ENCODE measurements at regions not wholly inside any gene's neighbourhood (a gene's known extent, or its start where the extent isn't known, plus 50 kb on each side); places are given as distances from the start of the nearest gene placed in this dataset.
"Not testable (repeated sequence)": the region's sequence is repeated elsewhere in the genome, so short reads cannot be mapped to it uniquely, and the experiment has no call there.

- Histone ChIP-seq H3K27me3 (ENCODE audit: control insufficient read depth in 1 of 2, insufficient read depth in 2 of 2, low read length in 2 of 2) (no peaks in the 10 kb centered on the region), H3K4me3 (ENCODE audit: low read depth in 1 of 2, low read length in 2 of 2) (no peak overlapping the region), H3K36me3 (ENCODE audit: control insufficient read depth in 1 of 2, insufficient read depth in 2 of 2, low read length in 2 of 2) (no peaks in the 10 kb centered on the region), H3K4me1 (ENCODE audit: control insufficient read depth in 1 of 2, insufficient read depth in 2 of 2, low read length in 2 of 2) (no peaks in the 10 kb centered on the region), H3K9me3 (ENCODE audit: control insufficient read depth in 1 of 2, low read length in 2 of 2) (no peaks in the 10 kb centered on the region), H3K27ac (ENCODE audit: low read depth, low read length) (no peak overlapping the region), H3K9ac (ENCODE audit: low read depth in 1 of 2, low read length in 2 of 2) (no peak overlapping the region)
Observed at GRCh38 chr10:33031171-33031570, 73.1 kb upstream of the ITGB1 start.

GRCh38 chr10:33028515-33028914 lies 70.5 kb upstream of the ITGB1 start:
- not testable (repeated sequence) for H3K9me3 ChIP-seq (ENCODE audit: control insufficient read depth in 1 of 2, low read length in 2 of 2); H3K27ac ChIP-seq (ENCODE audit: low read depth, low read length); H3K36me3 ChIP-seq (ENCODE audit: control insufficient read depth in 1 of 2, insufficient read depth in 2 of 2, low read length in 2 of 2); H3K4me3 ChIP-seq (ENCODE audit: low read depth in 1 of 2, low read length in 2 of 2); H3K4me1 ChIP-seq (ENCODE audit: control insufficient read depth in 1 of 2, insufficient read depth in 2 of 2, low read length in 2 of 2); H3K9ac ChIP-seq (ENCODE audit: low read depth in 1 of 2, low read length in 2 of 2); H3K27me3 ChIP-seq (ENCODE audit: control insufficient read depth in 1 of 2, insufficient read depth in 2 of 2, low read length in 2 of 2)

GRCh38 chr10:33027088-33027487 lies 69.1 kb upstream of the ITGB1 start:
- Histone ChIP-seq H3K9me3 (ENCODE audit: control insufficient read depth in 1 of 2, low read length in 2 of 2) (no peaks in the 10 kb centered on the region), H3K36me3 (ENCODE audit: control insufficient read depth in 1 of 2, insufficient read depth in 2 of 2, low read length in 2 of 2) (no peaks in the 10 kb centered on the region), H3K27me3 (ENCODE audit: control insufficient read depth in 1 of 2, insufficient read depth in 2 of 2, low read length in 2 of 2) (no peaks in the 10 kb centered on the region), H3K27ac (ENCODE audit: low read depth, low read length) (no peak overlapping the region), H3K4me1 (ENCODE audit: control insufficient read depth in 1 of 2, insufficient read depth in 2 of 2, low read length in 2 of 2) (no peaks in the 10 kb centered on the region), H3K4me3 (ENCODE audit: low read depth in 1 of 2, low read length in 2 of 2) (no peak overlapping the region), H3K9ac (ENCODE audit: low read depth in 1 of 2, low read length in 2 of 2) (no peak overlapping the region)

- Histone ChIP-seq H3K9me3 (ENCODE audit: control insufficient read depth in 1 of 2, low read length in 2 of 2) (no peaks in the 10 kb centered on the region), H3K36me3 (ENCODE audit: control insufficient read depth in 1 of 2, insufficient read depth in 2 of 2, low read length in 2 of 2) (no peaks in the 10 kb centered on the region), H3K4me1 (ENCODE audit: control insufficient read depth in 1 of 2, insufficient read depth in 2 of 2, low read length in 2 of 2) (no peaks in the 10 kb centered on the region), H3K9ac (ENCODE audit: low read depth in 1 of 2, low read length in 2 of 2) (no peak overlapping the region), H3K27me3 (ENCODE audit: control insufficient read depth in 1 of 2, insufficient read depth in 2 of 2, low read length in 2 of 2) (no peaks in the 10 kb centered on the region), H3K4me3 (ENCODE audit: low read depth in 1 of 2, low read length in 2 of 2) (no peak overlapping the region), H3K27ac (ENCODE audit: low read depth, low read length) (no peak overlapping the region)
Observed at GRCh38 chr10:33026422-33026821, 68.4 kb upstream of the ITGB1 start.

GRCh38 chr10:33025910-33026309 lies 67.9 kb upstream of the ITGB1 start:
- no peaks in the 10 kb centered on the region for H3K9me3 ChIP-seq (ENCODE audit: control insufficient read depth in 1 of 2, low read length in 2 of 2)
- no peaks in the 10 kb centered on the region for H3K4me1 ChIP-seq (ENCODE audit: control insufficient read depth in 1 of 2, insufficient read depth in 2 of 2, low read length in 2 of 2)
- no peaks in the 10 kb centered on the region for H3K36me3 ChIP-seq (ENCODE audit: control insufficient read depth in 1 of 2, insufficient read depth in 2 of 2, low read length in 2 of 2)
- no peaks in the 10 kb centered on the region for H3K27me3 ChIP-seq (ENCODE audit: control insufficient read depth in 1 of 2, insufficient read depth in 2 of 2, low read length in 2 of 2)
- no peak overlapping the region for H3K9ac ChIP-seq (ENCODE audit: low read depth in 1 of 2, low read length in 2 of 2)
- H3K4me3 ChIP-seq (ENCODE audit: low read depth in 1 of 2, low read length in 2 of 2): no peak overlapping the region
- H3K27ac ChIP-seq (ENCODE audit: low read depth, low read length): no peak overlapping the region

- H3K4me3 ChIP-seq (ENCODE audit: low read depth in 1 of 2, low read length in 2 of 2): no peak overlapping the region
- no peaks in the 10 kb centered on the region for H3K9me3 ChIP-seq (ENCODE audit: control insufficient read depth in 1 of 2, low read length in 2 of 2)
- H3K27ac ChIP-seq (ENCODE audit: low read depth, low read length): no peak overlapping the region
- H3K36me3 ChIP-seq (ENCODE audit: control insufficient read depth in 1 of 2, insufficient read depth in 2 of 2, low read length in 2 of 2): no peaks in the 10 kb centered on the region
- H3K9ac ChIP-seq (ENCODE audit: low read depth in 1 of 2, low read length in 2 of 2): no peak overlapping the region
- H3K4me1 ChIP-seq (ENCODE audit: control insufficient read depth in 1 of 2, insufficient read depth in 2 of 2, low read length in 2 of 2): no peaks in the 10 kb centered on the region
- no peaks in the 10 kb centered on the region for H3K27me3 ChIP-seq (ENCODE audit: control insufficient read depth in 1 of 2, insufficient read depth in 2 of 2, low read length in 2 of 2)
Observed at GRCh38 chr10:33025039-33025438, 67.0 kb upstream of the ITGB1 start.

- H3K4me1 ChIP-seq (ENCODE audit: control insufficient read depth in 1 of 2, insufficient read depth in 2 of 2, low read length in 2 of 2): no peaks in the 10 kb centered on the region
- no peak overlapping the region for H3K9ac ChIP-seq (ENCODE audit: low read depth in 1 of 2, low read length in 2 of 2)
- H3K27ac ChIP-seq (ENCODE audit: low read depth, low read length): no peak overlapping the region
- no peaks in the 10 kb centered on the region for H3K27me3 ChIP-seq (ENCODE audit: control insufficient read depth in 1 of 2, insufficient read depth in 2 of 2, low read length in 2 of 2)
- no peak overlapping the region for H3K4me3 ChIP-seq (ENCODE audit: low read depth in 1 of 2, low read length in 2 of 2)
- no peaks in the 10 kb centered on the region for H3K36me3 ChIP-seq (ENCODE audit: control insufficient read depth in 1 of 2, insufficient read depth in 2 of 2, low read length in 2 of 2)
- no peaks in the 10 kb centered on the region for H3K9me3 ChIP-seq (ENCODE audit: control insufficient read depth in 1 of 2, low read length in 2 of 2)
Observed at GRCh38 chr10:33022691-33023090, 64.7 kb upstream of the ITGB1 start.

GRCh38 chr10:33022090-33022489 lies 64.1 kb upstream of the ITGB1 start:
- Histone ChIP-seq H3K4me1 (ENCODE audit: control insufficient read depth in 1 of 2, insufficient read depth in 2 of 2, low read length in 2 of 2) (no peaks in the 10 kb centered on the region), H3K27ac (ENCODE audit: low read depth, low read length) (no peak overlapping the region), H3K9ac (ENCODE audit: low read depth in 1 of 2, low read length in 2 of 2) (no peak overlapping the region), H3K4me3 (ENCODE audit: low read depth in 1 of 2, low read length in 2 of 2) (no peak overlapping the region), H3K27me3 (ENCODE audit: control insufficient read depth in 1 of 2, insufficient read depth in 2 of 2, low read length in 2 of 2) (no peaks in the 10 kb centered on the region), H3K9me3 (ENCODE audit: control insufficient read depth in 1 of 2, low read length in 2 of 2) (no peaks in the 10 kb centered on the region), H3K36me3 (ENCODE audit: control insufficient read depth in 1 of 2, insufficient read depth in 2 of 2, low read length in 2 of 2) (no peaks in the 10 kb centered on the region)

GRCh38 chr10:33016988-33017387 lies 59.0 kb upstream of the ITGB1 start:
- H3K27me3 ChIP-seq (ENCODE audit: control insufficient read depth in 1 of 2, insufficient read depth in 2 of 2, low read length in 2 of 2): no peaks in the 10 kb centered on the region

GRCh38 chr10:33015761-33016547 lies 57.9 kb upstream of the ITGB1 start:
- Histone ChIP-seq H3K27me3 (ENCODE audit: control insufficient read depth in 1 of 2, insufficient read depth in 2 of 2, low read length in 2 of 2) (no peaks in the 10 kb centered on the region), H3K36me3 (ENCODE audit: control insufficient read depth in 1 of 2, insufficient read depth in 2 of 2, low read length in 2 of 2) (no peaks in the 10 kb centered on the region), H3K4me1 (ENCODE audit: control insufficient read depth in 1 of 2, insufficient read depth in 2 of 2, low read length in 2 of 2) (no peaks in the 10 kb centered on the region), H3K9me3 (ENCODE audit: control insufficient read depth in 1 of 2, low read length in 2 of 2) (no peaks in the 10 kb centered on the region), H3K4me3 (ENCODE audit: low read depth in 1 of 2, low read length in 2 of 2) (no peak overlapping the region), H3K9ac (ENCODE audit: low read depth in 1 of 2, low read length in 2 of 2) (no peak overlapping the region), H3K27ac (ENCODE audit: low read depth, low read length) (no peak overlapping the region)

More at GRCh38 chr10:33016988-33017387, 59.0 kb upstream of the ITGB1 start:
- H3K9ac ChIP-seq (ENCODE audit: low read depth in 1 of 2, low read length in 2 of 2): no peak overlapping the region
- no peaks in the 10 kb centered on the region for H3K4me1 ChIP-seq (ENCODE audit: control insufficient read depth in 1 of 2, insufficient read depth in 2 of 2, low read length in 2 of 2)
- no peaks in the 10 kb centered on the region for H3K36me3 ChIP-seq (ENCODE audit: control insufficient read depth in 1 of 2, insufficient read depth in 2 of 2, low read length in 2 of 2)
- H3K9me3 ChIP-seq (ENCODE audit: control insufficient read depth in 1 of 2, low read length in 2 of 2): no peaks in the 10 kb centered on the region
- H3K4me3 ChIP-seq (ENCODE audit: low read depth in 1 of 2, low read length in 2 of 2): no peak overlapping the region
- H3K27ac ChIP-seq (ENCODE audit: low read depth, low read length): no peak overlapping the region
